ENCODE measurements at regions not wholly inside any gene's neighbourhood (a gene's known extent, or its start where the extent isn't known, plus 50 kb on each side); places are given as distances from the start of the nearest gene placed in this dataset.

DNA sequence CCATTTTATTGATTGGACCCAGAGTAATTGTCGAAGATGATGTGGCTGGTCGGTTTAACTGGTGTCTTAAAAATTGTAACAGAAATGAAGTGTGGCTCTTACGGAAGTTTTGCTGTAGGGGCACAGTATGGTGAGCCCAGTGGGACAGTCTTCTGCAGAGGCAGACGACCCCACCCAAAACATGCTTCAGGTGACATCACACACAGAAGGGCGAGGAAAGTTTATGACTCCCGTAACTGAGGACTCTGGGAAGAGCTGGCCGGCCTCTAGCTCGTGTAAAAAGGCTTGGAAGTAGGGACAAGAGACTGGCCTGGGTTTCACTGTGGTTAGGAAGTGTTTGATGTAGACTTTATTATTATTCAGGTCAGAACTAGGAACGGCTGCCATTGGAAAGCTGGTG, 73.3 kb downstream of the HTR5A start:
- Mint-ChIP-seq H3K4me1 (no peaks in the 10 kb centered on the region), H3K36me3 (no peaks in the 10 kb centered on the region)

DNA sequence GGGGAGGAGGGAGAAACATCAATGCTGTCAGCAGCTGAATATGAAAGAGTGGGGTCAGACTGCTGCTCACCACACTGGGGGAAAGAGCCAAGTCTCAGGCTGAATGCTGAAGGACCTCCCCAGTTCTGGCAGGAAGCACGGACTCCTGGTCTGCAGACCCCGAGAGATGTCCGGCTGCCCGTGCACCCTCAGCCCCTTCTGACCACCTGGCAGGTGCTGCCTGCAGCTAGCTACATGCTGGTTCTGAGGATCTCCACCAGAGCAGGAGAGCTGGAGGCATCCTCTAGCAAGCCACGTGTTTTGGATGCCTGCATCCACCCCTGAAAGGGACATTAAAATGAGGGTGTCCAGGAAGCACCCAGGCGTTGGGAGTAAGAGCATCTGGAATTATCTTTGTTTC, 74.2 kb downstream of the HTR5A start:
- peaks cover 5 to 6% (median 6%) of the 10 kb centered on the region in 3 donors for H3K27me3 Mint-ChIP-seq (ENCODE audit: low read depth in 3 of 3)
- no peak overlapping the region for H3K27ac Mint-ChIP-seq
- H3K9me3 ChIP-seq (replicated peaks in 1 of 2; ENCODE audit: control insufficient read depth in 1 of 2, insufficient read depth in 1 of 2, low read length in 2 of 2): peaks cover 0 to 6% of the 10 kb centered on the region in 2 donors
- no peaks in the 10 kb centered on the region for H3K27me3 ChIP-seq (ENCODE audit: control insufficient read depth in 2 of 2, insufficient read depth in 2 of 2, low read length in 2 of 2)
- H3K36me3 ChIP-seq (replicated peaks in 1 of 2; ENCODE audit: control insufficient read depth in 1 of 2, insufficient read depth in 2 of 2, low read length in 2 of 2): no peaks in the 10 kb centered on the region
- intact Hi-C loops (cut with micrococcal nuclease): no loop called here
- no peaks in the 10 kb centered on the region for H3K4me1 ChIP-seq (ENCODE audit: control insufficient read depth in 1 of 2, insufficient read depth in 2 of 2, low read length in 2 of 2)
- TF ChIP-seq, protein P1, sequence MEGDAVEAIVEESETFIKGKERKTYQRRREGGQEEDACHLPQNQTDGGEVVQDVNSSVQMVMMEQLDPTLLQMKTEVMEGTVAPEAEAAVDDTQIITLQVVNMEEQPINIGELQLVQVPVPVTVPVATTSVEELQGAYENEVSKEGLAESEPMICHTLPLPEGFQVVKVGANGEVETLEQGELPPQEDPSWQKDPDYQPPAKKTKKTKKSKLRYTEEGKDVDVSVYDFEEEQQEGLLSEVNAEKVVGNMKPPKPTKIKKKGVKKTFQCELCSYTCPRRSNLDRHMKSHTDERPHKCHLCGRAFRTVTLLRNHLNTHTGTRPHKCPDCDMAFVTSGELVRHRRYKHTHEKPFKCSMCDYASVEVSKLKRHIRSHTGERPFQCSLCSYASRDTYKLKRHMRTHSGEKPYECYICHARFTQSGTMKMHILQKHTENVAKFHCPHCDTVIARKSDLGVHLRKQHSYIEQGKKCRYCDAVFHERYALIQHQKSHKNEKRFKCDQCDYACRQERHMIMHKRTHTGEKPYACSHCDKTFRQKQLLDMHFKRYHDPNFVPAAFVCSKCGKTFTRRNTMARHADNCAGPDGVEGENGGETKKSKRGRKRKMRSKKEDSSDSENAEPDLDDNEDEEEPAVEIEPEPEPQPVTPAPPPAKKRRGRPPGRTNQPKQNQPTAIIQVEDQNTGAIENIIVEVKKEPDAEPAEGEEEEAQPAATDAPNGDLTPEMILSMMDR (IDR thresholded peaks at IDR 0.05): no peak
- no peak overlapping the region for H3K9ac ChIP-seq (ENCODE audit: insufficient read depth, low read length, poor library complexity, severe bottlenecking)
- no peaks in the 10 kb centered on the region for H4K20me1 ChIP-seq (ENCODE audit: insufficient read depth, low read length)
- H3K4me2 ChIP-seq (replicated peaks; ENCODE audit: extremely low read depth, low read length, poor library complexity, severe bottlenecking): no peak overlapping the region
- no peak overlapping the region for H3K4me3 ChIP-seq (replicated peaks in 1 of 3; ENCODE audit: low read depth in 2 of 3, low read length in 3 of 3)
- H3K9me3 Mint-ChIP-seq: peaks cover 0 to 4% (median 2%) of the 10 kb centered on the region in 7 donors
- no peak overlapping the region for H3K4me3 Mint-ChIP-seq
- no peaks in the 10 kb centered on the region for H3K79me2 ChIP-seq (ENCODE audit: insufficient read depth, low read length)
- DNase-seq: no peak
- H2AFZ ChIP-seq (ENCODE audit: insufficient read depth, low read depth, low read length, poor library complexity, severe bottlenecking): no peak overlapping the region
- H3K4me1 Mint-ChIP-seq: no peaks in the 10 kb centered on the region
- no peaks in the 10 kb centered on the region for H3K36me3 Mint-ChIP-seq
- WGBS (ENCODE audit: insufficient coverage): 72% methylated on average over 6 of the region's 6 CpGs
- H3K27ac ChIP-seq (ENCODE audit: low read depth in 1 of 2, low read length in 2 of 2): no peak overlapping the region

More for the DNA sequence above, 73.3 kb downstream of the HTR5A start:
- H3K4me2 ChIP-seq (replicated peaks; ENCODE audit: extremely low read depth, low read length, poor library complexity, severe bottlenecking): no peak overlapping the region
- H3K27me3 ChIP-seq (ENCODE audit: control insufficient read depth in 2 of 2, insufficient read depth in 2 of 2, low read length in 2 of 2): no peaks in the 10 kb centered on the region
- no peak overlapping the region for H3K27ac ChIP-seq (ENCODE audit: low read depth in 1 of 2, low read length in 2 of 2)
- Mint-ChIP-seq H3K27me3 (ENCODE audit: low read depth in 3 of 3) (peaks cover 4% of the 10 kb centered on the region in 3 donors), H3K4me3 (no peak overlapping the region), H3K27ac (no peak overlapping the region), H3K9me3 (no peaks in the 10 kb centered on the region)
- intact Hi-C loops (cut with micrococcal nuclease): no loop called here
- TF ChIP-seq, protein P1 (IDR thresholded peaks at IDR 0.05): no peak
- H3K9ac ChIP-seq (ENCODE audit: insufficient read depth, low read length, poor library complexity, severe bottlenecking): no peak overlapping the region
- H3K4me1 ChIP-seq (ENCODE audit: control insufficient read depth in 1 of 2, insufficient read depth in 2 of 2, low read length in 2 of 2): no peaks in the 10 kb centered on the region
- 87% methylated on average over 8 of the region's 9 CpGs for WGBS (ENCODE audit: insufficient coverage)
- no peaks in the 10 kb centered on the region for H3K79me2 ChIP-seq (ENCODE audit: insufficient read depth, low read length)
- H3K9me3 ChIP-seq (replicated peaks in 1 of 2; ENCODE audit: control insufficient read depth in 1 of 2, insufficient read depth in 1 of 2, low read length in 2 of 2): no peaks in the 10 kb centered on the region
- no peak overlapping the region for H3K4me3 ChIP-seq (replicated peaks in 1 of 3; ENCODE audit: low read depth in 2 of 3, low read length in 3 of 3)
- no peak overlapping the region for H2AFZ ChIP-seq (ENCODE audit: insufficient read depth, low read depth, low read length, poor library complexity, severe bottlenecking)
- DNase-seq: no peak
- H3K36me3 ChIP-seq (replicated peaks in 1 of 2; ENCODE audit: control insufficient read depth in 1 of 2, insufficient read depth in 2 of 2, low read length in 2 of 2): no peaks in the 10 kb centered on the region
- no peaks in the 10 kb centered on the region for H4K20me1 ChIP-seq (ENCODE audit: insufficient read depth, low read length)
